GM23338 (cell line): ENCODE measurements at regions not wholly inside any gene's neighbourhood (a gene's known extent, or its start where the extent isn't known, plus 50 kb on each side); places are given as distances from the start of the nearest gene placed in this dataset.
A peak's percentile ranks its signal among the peaks of the same experiment; 100 is the strongest.

ENCODE experiments used
- ATAC-seq: fragments of 200-7000 bp; cut with Tn5 transposase; 3 replicates; pipeline ENCODE4 v1.9.1; 2020
- DNase-seq: peaks from one replicate; pipeline ENCODE4 v3.0.0-alpha.2; 2015; ENCODE audit warnings: low spot score
- H2AFZ ChIP-seq: fragments of 200-600 bp; sonication (generic); 2 replicates; pipeline ENCODE4 v1.8.0; 2016; ENCODE audit warnings: antibody characterized with exemption, mild to moderate bottlenecking, moderate library complexity
- H3F3A ChIP-seq: fragments of 200-600 bp; sonication (generic); replicated peaks from 2 replicates; pipeline ENCODE4 v1.8.0; 2017; ENCODE audit warnings: antibody characterized with exemption, mixed run types, low read depth
- H3K27ac ChIP-seq: fragments of 200-600 bp; sonication (generic); 2 replicates; pipeline ENCODE4 v1.6.1; 2016; ENCODE audit warnings: low read depth
- H3K27me3 ChIP-seq: fragments of 200-600 bp; sonication (generic); 2 replicates; pipeline ENCODE4 v1.8.0; 2016; ENCODE audit warnings: mild to moderate bottlenecking, mixed run types, moderate library complexity; ENCODE audit not compliant: insufficient read depth
- H3K36me3 ChIP-seq: fragments of 200-600 bp; sonication (generic); 2 replicates; pipeline ENCODE4 v1.8.0; 2016; ENCODE audit warnings: mild to moderate bottlenecking; ENCODE audit not compliant: insufficient read depth
- H3K4me1 ChIP-seq: fragments of 200-600 bp; sonication (generic); 2 replicates; pipeline ENCODE4 v1.8.0; 2016; ENCODE audit warnings: mild to moderate bottlenecking, moderate library complexity; ENCODE audit not compliant: insufficient read depth
- H3K4me2 ChIP-seq: fragments of 200-600 bp; sonication (generic); 2 replicates; pipeline ENCODE4 v1.7.1; 2017; ENCODE audit warnings: mixed run types
- H3K4me3 ChIP-seq: fragments of 200-600 bp; sonication (generic); 2 replicates; pipeline ENCODE4 v1.6.1; 2016; ENCODE audit warnings: mixed run types
- H3K79me2 ChIP-seq: fragments of 200-600 bp; sonication (generic); replicated peaks from 2 replicates; pipeline ENCODE4 v1.8.0; 2017; ENCODE audit warnings: mild to moderate bottlenecking; ENCODE audit not compliant: insufficient read depth
- H3K9me2 ChIP-seq: fragments of 200-600 bp; sonication (generic); 2 replicates; pipeline ENCODE4 v1.8.0; 2017; ENCODE audit not compliant: insufficient read depth
- H4K20me1 ChIP-seq: fragments of 200-600 bp; sonication (generic); replicated peaks from 2 replicates; pipeline ENCODE4 v1.8.0; 2017; ENCODE audit warnings: mild to moderate bottlenecking; ENCODE audit not compliant: insufficient read depth
- H3K27ac Mint-ChIP-seq: 2 replicates; pipeline ENCODE4 v1.8.0; 2020; ENCODE audit warnings: inconsistent platforms, mild to moderate bottlenecking, moderate library complexity, mixed read lengths
- H3K27me3 Mint-ChIP-seq: 3 replicates; pipeline ENCODE4 v1.8.0; 2022; ENCODE audit warnings: low read depth, mild to moderate bottlenecking, moderate library complexity, mixed read lengths, inconsistent platforms; ENCODE audit not compliant: insufficient read depth, poor library complexity
- H3K36me3 Mint-ChIP-seq: 3 replicates; pipeline ENCODE4 v1.8.0; 2021; ENCODE audit warnings: low read depth, mild to moderate bottlenecking, inconsistent platforms, moderate library complexity, mixed read lengths
- H3K4me1 Mint-ChIP-seq: 3 replicates; pipeline ENCODE4 v1.8.0; 2020; ENCODE audit warnings: mild to moderate bottlenecking, inconsistent platforms, mixed read lengths
- H3K4me3 Mint-ChIP-seq: 3 replicates; pipeline ENCODE4 v1.8.0; 2021; ENCODE audit warnings: moderate library complexity, mild to moderate bottlenecking, inconsistent platforms, mixed read lengths
- H3K9me3 Mint-ChIP-seq: 3 replicates; pipeline ENCODE4 v1.8.0; 2020; ENCODE audit warnings: moderate library complexity, mild to moderate bottlenecking, inconsistent platforms, mixed read lengths
- EZH2phosphoT487 ChIP-seq: fragments of 200-600 bp; sonication (generic); IDR thresholded peaks from one replicate; pipeline ENCODE4 v1.8.1; 2018; ENCODE audit warnings: antibody characterized with exemption; ENCODE audit not compliant: unreplicated experiment
- JUNB ChIP-seq: IDR thresholded peaks from one replicate; pipeline ENCODE4 v1.6.1; 2016; ENCODE audit warnings: antibody characterized with exemption; ENCODE audit not compliant: unreplicated experiment
- NANOG ChIP-seq: IDR thresholded peaks from 2 replicates; pipeline ENCODE4 v1.6.1; 2016; ENCODE audit warnings: antibody characterized with exemption, borderline replicate concordance
- REST ChIP-seq: IDR thresholded peaks from one replicate; pipeline ENCODE4 v1.6.1; 2018; ENCODE audit warnings: antibody characterized with exemption; ENCODE audit not compliant: unreplicated experiment
- STAT1 ChIP-seq: IDR thresholded peaks from one replicate; pipeline ENCODE4 v1.6.1; 2016; ENCODE audit warnings: antibody characterized with exemption; ENCODE audit not compliant: unreplicated experiment
- ZNF114 ChIP-seq: fragments of 250-450 bp; sonication (Bioruptor Pico); IDR thresholded peaks from 2 replicates; pipeline ENCODE4 v1.5.0; 2020; ENCODE audit warnings: mild to moderate bottlenecking, moderate library complexity
- ZNF331 ChIP-seq: fragments of 250-450 bp; sonication (Bioruptor Pico); IDR thresholded peaks from 2 replicates; pipeline ENCODE4 v1.5.0; 2020; ENCODE audit warnings: low read depth, mild to moderate bottlenecking, moderate library complexity
- TF ChIP-seq, protein P1 (sequence below), 2 experiments: fragments of 200-600 bp in 1 of 2; sonication (generic) in 1 of 2; conservative IDR thresholded peaks; 2 replicates each; pipeline versions ENCODE4 v1.5.1 to v1.6.1; 2016 to 2017; ENCODE audit warnings: antibody characterized with exemption in 2 of 2, low read depth in 2 of 2, mild to moderate bottlenecking in 2 of 2, moderate library complexity in 1 of 2
- TF ChIP-seq, protein P2 (sequence below): fragments of 250-450 bp; sonication (Bioruptor Pico); IDR thresholded peaks from 2 replicates; pipeline ENCODE4 v1.5.0; 2020; ENCODE audit warnings: mild to moderate bottlenecking, moderate library complexity

DNA sequence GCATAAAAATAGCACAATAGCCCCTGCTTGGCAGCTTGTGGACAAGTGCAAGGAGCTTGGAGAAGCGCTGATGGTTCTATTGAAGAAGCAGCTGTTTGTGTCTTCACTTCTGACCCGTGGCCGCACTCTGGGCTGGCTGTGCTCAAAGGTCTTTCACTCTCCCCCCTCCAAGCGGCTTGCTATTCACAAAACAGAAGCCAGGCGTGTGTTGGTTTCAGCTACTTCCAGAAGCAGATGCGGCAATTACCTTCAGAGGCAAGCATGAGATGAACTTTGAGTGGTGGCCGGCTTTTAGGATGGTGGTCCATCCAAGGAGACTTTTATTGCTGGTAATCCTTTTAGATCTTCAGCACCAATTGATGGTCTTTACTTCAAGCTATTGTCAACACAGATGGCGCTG, 188.5 kb upstream of the ARGLU1 start:
- H3K79me2 ChIP-seq: no peaks in the 10 kb centered on the region
- H2AFZ ChIP-seq: peak overlapping the region; percentile 63; the same call in 1 of the 2 replicates
- Mint-ChIP-seq H3K9me3 (no peaks in the 10 kb centered on the region; the same call in 2 of the 3 replicates), H3K27ac (0 out of 2 replicates have a peak overlapping the region, but pooled peaks have one; percentile 39), H3K36me3 (no peaks in the 10 kb centered on the region), H3K4me3 (no peak overlapping the region), H3K27me3 (no peaks in the 10 kb centered on the region), H3K4me1 (peaks cover 22% of the 10 kb centered on the region)
- no peak overlapping the region for H3K4me2 ChIP-seq
- no peaks in the 10 kb centered on the region for H4K20me1 ChIP-seq
- H3K27ac ChIP-seq: no peak overlapping the region
- TF ChIP-seq EZH2phosphoT487 (no peak), STAT1 (no peak), JUNB (no peak), ZNF114 (CRISPR knock-in tag) (no peak), ZNF331 (CRISPR knock-in tag) (no peak), NANOG (no peak), REST (no peak)
- TF ChIP-seq, protein P1, sequence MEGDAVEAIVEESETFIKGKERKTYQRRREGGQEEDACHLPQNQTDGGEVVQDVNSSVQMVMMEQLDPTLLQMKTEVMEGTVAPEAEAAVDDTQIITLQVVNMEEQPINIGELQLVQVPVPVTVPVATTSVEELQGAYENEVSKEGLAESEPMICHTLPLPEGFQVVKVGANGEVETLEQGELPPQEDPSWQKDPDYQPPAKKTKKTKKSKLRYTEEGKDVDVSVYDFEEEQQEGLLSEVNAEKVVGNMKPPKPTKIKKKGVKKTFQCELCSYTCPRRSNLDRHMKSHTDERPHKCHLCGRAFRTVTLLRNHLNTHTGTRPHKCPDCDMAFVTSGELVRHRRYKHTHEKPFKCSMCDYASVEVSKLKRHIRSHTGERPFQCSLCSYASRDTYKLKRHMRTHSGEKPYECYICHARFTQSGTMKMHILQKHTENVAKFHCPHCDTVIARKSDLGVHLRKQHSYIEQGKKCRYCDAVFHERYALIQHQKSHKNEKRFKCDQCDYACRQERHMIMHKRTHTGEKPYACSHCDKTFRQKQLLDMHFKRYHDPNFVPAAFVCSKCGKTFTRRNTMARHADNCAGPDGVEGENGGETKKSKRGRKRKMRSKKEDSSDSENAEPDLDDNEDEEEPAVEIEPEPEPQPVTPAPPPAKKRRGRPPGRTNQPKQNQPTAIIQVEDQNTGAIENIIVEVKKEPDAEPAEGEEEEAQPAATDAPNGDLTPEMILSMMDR (conservative IDR thresholded peaks at IDR 0.05; ENCODE audit: low read depth in 2 of 2): no peak
- TF ChIP-seq, protein P2, sequence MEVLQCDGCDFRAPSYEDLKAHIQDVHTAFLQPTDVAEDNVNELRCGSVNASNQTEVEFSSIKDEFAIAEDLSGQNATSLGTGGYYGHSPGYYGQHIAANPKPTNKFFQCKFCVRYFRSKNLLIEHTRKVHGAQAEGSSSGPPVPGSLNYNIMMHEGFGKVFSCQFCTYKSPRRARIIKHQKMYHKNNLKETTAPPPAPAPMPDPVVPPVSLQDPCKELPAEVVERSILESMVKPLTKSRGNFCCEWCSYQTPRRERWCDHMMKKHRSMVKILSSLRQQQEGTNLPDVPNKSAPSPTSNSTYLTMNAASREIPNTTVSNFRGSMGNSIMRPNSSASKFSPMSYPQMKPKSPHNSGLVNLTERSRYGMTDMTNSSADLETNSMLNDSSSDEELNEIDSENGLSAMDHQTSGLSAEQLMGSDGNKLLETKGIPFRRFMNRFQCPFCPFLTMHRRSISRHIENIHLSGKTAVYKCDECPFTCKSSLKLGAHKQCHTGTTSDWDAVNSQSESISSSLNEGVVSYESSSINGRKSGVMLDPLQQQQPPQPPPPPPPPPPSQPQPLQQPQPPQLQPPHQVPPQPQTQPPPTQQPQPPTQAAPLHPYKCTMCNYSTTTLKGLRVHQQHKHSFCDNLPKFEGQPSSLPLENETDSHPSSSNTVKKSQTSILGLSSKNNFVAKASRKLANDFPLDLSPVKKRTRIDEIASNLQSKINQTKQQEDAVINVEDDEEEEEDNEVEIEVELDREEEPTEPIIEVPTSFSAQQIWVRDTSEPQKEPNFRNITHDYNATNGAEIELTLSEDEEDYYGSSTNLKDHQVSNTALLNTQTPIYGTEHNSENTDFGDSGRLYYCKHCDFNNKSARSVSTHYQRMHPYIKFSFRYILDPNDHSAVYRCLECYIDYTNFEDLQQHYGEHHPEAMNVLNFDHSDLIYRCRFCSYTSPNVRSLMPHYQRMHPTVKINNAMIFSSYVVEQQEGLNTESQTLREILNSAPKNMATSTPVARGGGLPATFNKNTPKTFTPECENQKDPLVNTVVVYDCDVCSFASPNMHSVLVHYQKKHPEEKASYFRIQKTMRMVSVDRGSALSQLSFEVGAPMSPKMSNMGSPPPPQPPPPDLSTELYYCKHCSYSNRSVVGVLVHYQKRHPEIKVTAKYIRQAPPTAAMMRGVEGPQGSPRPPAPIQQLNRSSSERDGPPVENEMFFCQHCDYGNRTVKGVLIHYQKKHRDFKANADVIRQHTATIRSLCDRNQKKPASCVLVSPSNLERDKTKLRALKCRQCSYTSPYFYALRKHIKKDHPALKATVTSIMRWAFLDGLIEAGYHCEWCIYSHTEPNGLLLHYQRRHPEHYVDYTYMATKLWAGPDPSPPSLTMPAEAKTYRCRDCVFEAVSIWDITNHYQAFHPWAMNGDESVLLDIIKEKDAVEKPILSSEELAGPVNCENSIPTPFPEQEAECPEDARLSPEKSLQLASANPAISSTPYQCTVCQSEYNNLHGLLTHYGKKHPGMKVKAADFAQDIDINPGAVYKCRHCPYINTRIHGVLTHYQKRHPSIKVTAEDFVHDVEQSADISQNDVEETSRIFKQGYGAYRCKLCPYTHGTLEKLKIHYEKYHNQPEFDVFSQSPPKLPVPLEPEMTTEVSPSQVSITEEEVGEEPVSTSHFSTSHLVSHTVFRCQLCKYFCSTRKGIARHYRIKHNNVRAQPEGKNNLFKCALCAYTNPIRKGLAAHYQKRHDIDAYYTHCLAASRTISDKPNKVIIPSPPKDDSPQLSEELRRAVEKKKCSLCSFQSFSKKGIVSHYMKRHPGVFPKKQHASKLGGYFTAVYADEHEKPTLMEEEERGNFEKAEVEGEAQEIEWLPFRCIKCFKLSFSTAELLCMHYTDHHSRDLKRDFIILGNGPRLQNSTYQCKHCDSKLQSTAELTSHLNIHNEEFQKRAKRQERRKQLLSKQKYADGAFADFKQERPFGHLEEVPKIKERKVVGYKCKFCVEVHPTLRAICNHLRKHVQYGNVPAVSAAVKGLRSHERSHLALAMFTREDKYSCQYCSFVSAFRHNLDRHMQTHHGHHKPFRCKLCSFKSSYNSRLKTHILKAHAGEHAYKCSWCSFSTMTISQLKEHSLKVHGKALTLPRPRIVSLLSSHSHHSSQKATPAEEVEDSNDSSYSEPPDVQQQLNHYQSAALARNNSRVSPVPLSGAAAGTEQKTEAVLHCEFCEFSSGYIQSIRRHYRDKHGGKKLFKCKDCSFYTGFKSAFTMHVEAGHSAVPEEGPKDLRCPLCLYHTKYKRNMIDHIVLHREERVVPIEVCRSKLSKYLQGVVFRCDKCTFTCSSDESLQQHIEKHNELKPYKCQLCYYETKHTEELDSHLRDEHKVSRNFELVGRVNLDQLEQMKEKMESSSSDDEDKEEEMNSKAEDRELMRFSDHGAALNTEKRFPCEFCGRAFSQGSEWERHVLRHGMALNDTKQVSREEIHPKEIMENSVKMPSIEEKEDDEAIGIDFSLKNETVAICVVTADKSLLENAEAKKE (CRISPR knock-in tag): no peak
- H3K4me3 ChIP-seq: no peak overlapping the region
- no peaks in the 10 kb centered on the region for H3K27me3 ChIP-seq
- H3K9me2 ChIP-seq: no peaks in the 10 kb centered on the region
- peak; percentile 40; the same call in 2 of the 3 replicates for ATAC-seq
- no peaks in the 10 kb centered on the region for H3F3A ChIP-seq
- no peaks in the 10 kb centered on the region for H3K36me3 ChIP-seq
- no peak for DNase-seq
- H3K4me1 ChIP-seq: peaks cover 8% of the 10 kb centered on the region; the same call in 1 of the 2 replicates
